Adrenal gland (tissue), 9 donors: ENCODE measurements at regions not wholly inside any gene's neighbourhood (a gene's known extent, or its start where the extent isn't known, plus 50 kb on each side); places are given as distances from the start of the nearest gene placed in this dataset.

ENCODE experiments used
- DNase-seq, 7 donors: peaks; one replicate each; pipeline ENCODE4 v3.0.0-alpha.2; 2019 to 2020
- H3K27ac ChIP-seq, 5 donors: fragments of 200-600 bp; sonication (generic) in 4 of 5; 1 replicate in 3 of 5; 2 replicates in 2 of 5; pipeline versions ENCODE4 v1.5.1 to v1.8.0; 2016 to 2020; ENCODE audit warnings: mild to moderate bottlenecking in 1 of 5
- H3K27me3 ChIP-seq: fragments of 200-600 bp; 2 replicates; pipeline ENCODE4 v1.8.0; 2021
- H3K36me3 ChIP-seq, 2 donors: fragments of 200-600 bp; replicated peaks in 1 of 2; 1 replicate in 1 of 2; 2 replicates in 1 of 2; pipeline versions ENCODE4 v1.5.1 to v1.8.0; 2018 to 2022
- H3K4me1 ChIP-seq, 2 donors: fragments of 200-600 bp; replicated peaks in 1 of 2; 1 replicate in 1 of 2; 2 replicates in 1 of 2; pipeline versions ENCODE4 v1.5.1 to v1.8.0; 2018 to 2021
- H3K4me3 ChIP-seq, 4 donors: fragments of 200-600 bp; sonication (generic) in 3 of 4; one replicate each; pipeline ENCODE4 v1.5.1; 2016 to 2018
- H3K9me3 ChIP-seq, 3 donors: fragments of 200-600 bp; sonication (generic) in 1 of 3; replicated peaks in 1 of 3; 1 replicate in 2 of 3; 2 replicates in 1 of 3; pipeline versions ENCODE4 v1.5.1 to v1.8.0; 2016 to 2021
- POLR2A ChIP-seq, 2 donors: fragments of 450-650 bp; IDR thresholded peaks; one replicate each; pipeline ENCODE4 v1.6.1; 2017; ENCODE audit warnings: antibody characterized with exemption in 2 of 2, mild to moderate bottlenecking in 2 of 2, moderate library complexity in 1 of 2
- WGBS, 4 donors: extraction: QIAGEN DNeasy Blood & Tissue Kit in 2 of 4; methylation state at CpG; one replicate each; pipeline versions ENCODE4 v1.1.5 to v1.1.7; 2013 to 2017; 5-methylcytosine and 5-hydroxymethylcytosine counted together
- intact Hi-C, 2 donors: fragments of 100-400 bp; cut with DNase I; formaldehyde crosslinking; loops; one replicate each; pipeline versions ENCODE4 v1.14.1 to v1.15.0; 2022 to 2023
- TF ChIP-seq, protein P1 (sequence below), 6 experiments: fragments of 450-650 bp in 4 of 6; fragments of 200-600 bp in 2 of 6; sonication (generic) in 1 of 6; IDR thresholded peaks; 1 replicate in 5 of 6; 2 replicates in 1 of 6; pipeline versions ENCODE4 v1.5.1 to v1.8.0; 2016 to 2021; ENCODE audit warnings: antibody characterized with exemption in 6 of 6, mild to moderate bottlenecking in 2 of 6, moderate library complexity in 1 of 6
- donor health status: healthy with polysubstance abuse.
- donor health status: Bipolar disorder and iron deficiency.
- donor health status: DM: yes; HTN: yes; CAD: no.
- donor health status: DM: no; HTN: no; CAD: no.
- donor health status: DM: no; HTN: no; CAD: no.

DNA sequence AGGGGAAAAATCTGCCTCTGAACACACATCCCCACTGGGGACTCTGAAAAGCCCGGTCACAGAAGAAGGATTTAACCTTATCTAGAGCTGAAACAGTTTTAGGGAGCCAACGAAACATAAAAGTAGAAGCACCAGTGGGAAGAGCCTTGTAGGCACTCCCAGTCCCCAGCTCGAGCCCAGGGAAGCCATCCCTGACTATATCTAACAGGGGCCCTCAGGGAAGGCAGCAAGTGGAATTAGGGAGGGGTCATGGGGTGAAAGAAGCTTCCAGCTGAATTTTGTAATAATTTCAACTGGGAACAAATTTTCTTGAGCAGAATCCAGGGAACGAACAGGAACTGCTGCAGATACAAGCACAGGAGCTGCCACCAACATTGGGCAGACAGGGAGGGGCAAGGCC is 127.8 kb downstream of the BMP4 start:
- H3K27me3 ChIP-seq = no peaks in the 10 kb centered on the region
- TF ChIP-seq, protein P1, sequence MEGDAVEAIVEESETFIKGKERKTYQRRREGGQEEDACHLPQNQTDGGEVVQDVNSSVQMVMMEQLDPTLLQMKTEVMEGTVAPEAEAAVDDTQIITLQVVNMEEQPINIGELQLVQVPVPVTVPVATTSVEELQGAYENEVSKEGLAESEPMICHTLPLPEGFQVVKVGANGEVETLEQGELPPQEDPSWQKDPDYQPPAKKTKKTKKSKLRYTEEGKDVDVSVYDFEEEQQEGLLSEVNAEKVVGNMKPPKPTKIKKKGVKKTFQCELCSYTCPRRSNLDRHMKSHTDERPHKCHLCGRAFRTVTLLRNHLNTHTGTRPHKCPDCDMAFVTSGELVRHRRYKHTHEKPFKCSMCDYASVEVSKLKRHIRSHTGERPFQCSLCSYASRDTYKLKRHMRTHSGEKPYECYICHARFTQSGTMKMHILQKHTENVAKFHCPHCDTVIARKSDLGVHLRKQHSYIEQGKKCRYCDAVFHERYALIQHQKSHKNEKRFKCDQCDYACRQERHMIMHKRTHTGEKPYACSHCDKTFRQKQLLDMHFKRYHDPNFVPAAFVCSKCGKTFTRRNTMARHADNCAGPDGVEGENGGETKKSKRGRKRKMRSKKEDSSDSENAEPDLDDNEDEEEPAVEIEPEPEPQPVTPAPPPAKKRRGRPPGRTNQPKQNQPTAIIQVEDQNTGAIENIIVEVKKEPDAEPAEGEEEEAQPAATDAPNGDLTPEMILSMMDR (IDR thresholded peaks at IDR 0.05) = no peak
- TF ChIP-seq POLR2A (IDR thresholded peaks at IDR 0.05) = no peak
- H3K27ac ChIP-seq = no peak overlapping the region
- H3K36me3 ChIP-seq = no peaks in the 10 kb centered on the region
- H3K9me3 ChIP-seq = no peaks in the 10 kb centered on the region
- H3K4me3 ChIP-seq = no peak overlapping the region
- DNase-seq = no peak
- intact Hi-C loops = no loop called here
- WGBS, 4 donors = 60 to 70% (median 67%) methylated on average over 4 of the region's 4 CpGs
- no peaks in the 10 kb centered on the region for H3K4me1 ChIP-seq

DNA sequence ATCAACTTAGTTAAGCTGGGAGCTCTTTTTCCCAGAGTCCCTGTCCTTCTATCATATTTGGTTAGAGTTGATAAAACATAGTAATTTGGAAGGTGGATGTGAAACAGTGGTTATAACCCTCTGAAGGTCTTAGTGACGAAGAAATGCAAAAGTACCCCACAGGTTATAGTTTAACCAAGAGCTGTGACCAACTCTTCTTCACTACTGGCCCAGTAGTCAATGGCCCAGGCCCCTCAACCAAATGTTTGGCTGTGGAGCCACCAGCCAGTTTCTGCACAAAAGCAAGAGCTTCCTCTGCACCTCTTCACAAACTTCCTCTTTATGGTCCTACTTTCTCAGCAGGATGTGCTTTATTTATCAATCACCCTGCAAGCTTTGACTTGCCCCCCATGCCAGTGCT is 132.6 kb downstream of the BMP4 start:
- intact Hi-C loops = no loop called here
- H3K9me3 ChIP-seq = no peaks in the 10 kb centered on the region
- DNase-seq = no peak
- no peaks in the 10 kb centered on the region for H3K27me3 ChIP-seq
- H3K36me3 ChIP-seq = no peaks in the 10 kb centered on the region
- no peak overlapping the region for H3K27ac ChIP-seq
- no peaks in the 10 kb centered on the region for H3K4me1 ChIP-seq
- TF ChIP-seq, protein P1 (IDR thresholded peaks at IDR 0.05) = no peak
- TF ChIP-seq POLR2A (IDR thresholded peaks at IDR 0.05) = no peak
- H3K4me3 ChIP-seq = no peak overlapping the region
- WGBS, 4 donors = 83 to 93% (median 85%) methylated on average over 1 of the region's 1 CpG

DNA sequence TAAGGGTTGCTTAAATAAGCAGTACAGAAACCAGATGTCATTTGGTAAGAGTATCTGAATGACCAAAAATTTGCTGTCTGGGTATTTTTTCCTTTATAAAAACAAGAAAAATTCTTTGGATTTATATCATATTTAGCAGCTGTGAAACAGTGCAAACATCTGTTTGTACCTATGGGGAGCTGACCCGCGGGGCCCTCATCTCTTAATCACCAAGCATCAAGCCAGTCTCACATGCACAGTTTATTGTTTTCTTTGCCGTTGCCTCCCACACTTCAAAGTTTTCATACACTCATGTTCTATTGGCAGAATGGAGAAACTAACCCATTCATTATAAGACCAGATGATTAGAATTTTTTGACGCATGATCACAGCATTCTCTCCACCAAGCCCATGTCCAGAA is 142.2 kb downstream of the BMP4 start:
- Histone ChIP-seq H3K27me3 (no peaks in the 10 kb centered on the region), H3K27ac (no peak overlapping the region), H3K36me3 (no peaks in the 10 kb centered on the region), H3K4me3 (no peak overlapping the region), H3K9me3 (no peaks in the 10 kb centered on the region), H3K4me1 (no peaks in the 10 kb centered on the region)
- intact Hi-C loops = no loop called here
- DNase-seq = no peak
- WGBS, 4 donors = 49 to 62% (median 57%) methylated on average over 4 of the region's 4 CpGs
- no peak for TF ChIP-seq POLR2A (IDR thresholded peaks at IDR 0.05)
- TF ChIP-seq, protein P1 (IDR thresholded peaks at IDR 0.05) = no peak

DNA sequence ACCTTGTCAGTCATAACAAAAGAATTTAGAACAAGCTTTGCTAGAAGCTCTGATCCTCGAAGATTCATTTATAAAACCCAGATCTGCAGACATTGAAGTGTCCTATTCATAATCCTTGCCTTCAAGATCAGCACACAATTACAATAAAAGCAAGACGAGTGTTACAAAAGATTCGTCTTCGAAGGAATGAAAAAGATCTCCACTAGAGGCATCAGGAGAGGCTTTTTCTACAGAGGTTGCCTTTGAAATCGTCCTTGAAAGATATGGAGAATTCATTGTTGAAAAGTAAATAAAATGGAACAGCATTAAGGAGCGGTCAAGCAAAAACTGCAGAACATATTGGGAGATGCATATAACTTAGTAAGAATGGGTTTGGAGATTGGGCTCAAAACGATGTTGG is 146.4 kb downstream of the BMP4 start:
- intact Hi-C loops = no loop called here

More for the DNA sequence above, 146.4 kb downstream of the BMP4 start:
- Histone ChIP-seq H3K36me3 (no peaks in the 10 kb centered on the region), H3K27me3 (no peaks in the 10 kb centered on the region), H3K4me1 (no peaks in the 10 kb centered on the region), H3K27ac (no peak overlapping the region), H3K4me3 (no peak overlapping the region), H3K9me3 (no peaks in the 10 kb centered on the region)
- DNase-seq = no peak
- 69 to 79% (median 74%) methylated on average over 7 of the region's 7 CpGs for WGBS, 4 donors
- TF ChIP-seq POLR2A (IDR thresholded peaks at IDR 0.05) = no peak
- TF ChIP-seq, protein P1 (IDR thresholded peaks at IDR 0.05) = no peak
